Mucosa of rectum (tissue), 2 donors: ENCODE measurements at regions not wholly inside any gene's neighbourhood (a gene's known extent, or its start where the extent isn't known, plus 50 kb on each side); places are given as distances from the start of the nearest gene placed in this dataset.

Experiments
- H3K27ac ChIP-seq, 2 donors: one replicate each; pipeline ENCODE4 v1.7.0; 2013; ENCODE audit warnings: inconsistent platforms in 2 of 2, low read depth in 2 of 2, low read length in 2 of 2
- H3K27me3 ChIP-seq, 2 donors: one replicate each; pipeline ENCODE4 v1.7.0; 2013; ENCODE audit warnings: low read length in 2 of 2; ENCODE audit not compliant: control insufficient read depth in 2 of 2, insufficient read depth in 2 of 2
- H3K36me3 ChIP-seq, 2 donors: one replicate each; pipeline ENCODE4 v1.7.0; 2013; ENCODE audit warnings: low read length in 2 of 2; ENCODE audit not compliant: control insufficient read depth in 2 of 2, insufficient read depth in 2 of 2
- H3K4me1 ChIP-seq, 2 donors: one replicate each; pipeline ENCODE4 v1.7.0; 2013; ENCODE audit warnings: low read length in 2 of 2, mild to moderate bottlenecking in 1 of 2; ENCODE audit not compliant: control insufficient read depth in 2 of 2, insufficient read depth in 2 of 2
- H3K4me3 ChIP-seq, 2 donors: one replicate each; pipeline ENCODE4 v1.7.0; 2013; ENCODE audit warnings: low read length in 2 of 2
- H3K9ac ChIP-seq, 2 donors: one replicate each; pipeline ENCODE4 v1.7.0; 2013; ENCODE audit warnings: low read length in 2 of 2, low read depth in 1 of 2, mild to moderate bottlenecking in 1 of 2
- H3K9me3 ChIP-seq, 2 donors: one replicate each; pipeline ENCODE4 v1.7.0; 2013; ENCODE audit warnings: low read length in 2 of 2; ENCODE audit not compliant: control insufficient read depth in 2 of 2
- donor health status: healthy.
- donor health status: Normal muscosa, but diverticular disease.

DNA sequence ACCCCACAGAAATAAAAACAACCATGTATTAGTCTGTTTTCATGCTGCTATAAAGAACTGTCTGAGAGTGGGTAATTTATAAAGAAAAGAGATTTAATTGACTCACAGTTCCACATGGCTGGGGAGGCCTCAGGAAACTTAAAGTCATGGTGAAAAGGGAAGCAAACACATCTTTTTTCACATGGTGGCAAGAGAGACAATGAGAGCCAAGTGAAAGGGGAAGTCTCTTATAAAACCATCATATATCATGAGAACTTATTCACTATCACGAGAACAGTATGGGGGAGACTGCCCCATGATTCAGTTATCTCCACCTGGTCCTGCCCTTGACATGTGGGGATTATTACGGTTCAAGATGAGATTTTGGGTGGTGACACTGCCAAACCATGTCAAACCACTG is 141.5 kb downstream of the ZMAT3 start:
- no peaks in the 10 kb centered on the region for H3K27me3 ChIP-seq
- H3K9me3 ChIP-seq = peaks cover 0 to 2% of the 10 kb centered on the region in 2 donors
- no peaks in the 10 kb centered on the region for H3K36me3 ChIP-seq
- H3K9ac ChIP-seq = no peak overlapping the region
- H3K4me3 ChIP-seq = no peak overlapping the region
- no peaks in the 10 kb centered on the region for H3K4me1 ChIP-seq
- no peak overlapping the region for H3K27ac ChIP-seq

DNA sequence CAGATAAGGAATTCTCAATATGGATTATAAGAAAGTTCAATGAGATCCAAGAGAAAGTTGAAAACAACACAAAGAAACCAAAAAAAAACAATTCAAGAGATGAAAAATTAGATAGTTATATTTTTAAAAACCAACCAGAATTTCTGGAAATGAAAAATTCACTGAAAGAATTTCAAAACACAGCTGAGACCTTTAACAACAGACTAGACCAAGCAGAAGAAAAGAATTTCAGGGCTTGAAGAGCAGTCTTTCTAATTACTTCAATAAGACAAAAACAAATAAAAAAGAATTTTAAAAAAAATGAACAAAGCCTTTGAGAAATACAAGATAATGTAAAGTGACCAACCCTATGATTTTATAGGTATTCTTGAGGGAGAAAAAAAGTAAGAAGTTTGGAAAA is 155.4 kb downstream of the ZMAT3 start:
- Histone ChIP-seq H3K4me1 (no peaks in the 10 kb centered on the region), H3K36me3 (no peaks in the 10 kb centered on the region), H3K9ac (no peak overlapping the region), H3K27ac (no peak overlapping the region), H3K4me3 (no peak overlapping the region), H3K27me3 (no peaks in the 10 kb centered on the region), H3K9me3 (peaks cover 0 to 2% of the 10 kb centered on the region in 2 donors)

DNA sequence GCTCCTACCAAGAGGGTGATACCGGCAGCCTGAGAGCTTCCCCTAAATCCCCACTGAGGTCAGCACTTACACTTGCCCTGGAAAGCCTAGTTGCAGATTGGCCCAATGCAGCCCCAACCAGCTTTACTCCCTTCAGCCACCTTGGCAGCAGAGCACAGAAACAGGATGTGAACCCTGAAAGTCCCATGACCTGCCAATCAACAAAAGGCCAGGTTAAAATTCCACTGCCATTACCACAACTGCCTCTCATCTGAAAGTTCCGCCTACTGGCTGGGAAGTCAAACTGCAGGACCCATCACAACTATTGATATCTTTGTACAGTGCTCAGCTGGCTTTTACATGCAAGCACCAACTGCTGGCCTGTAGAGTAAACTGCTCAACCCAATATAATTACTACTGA is 156.2 kb downstream of the ZMAT3 start:
- H3K36me3 ChIP-seq = no peaks in the 10 kb centered on the region
- H3K9me3 ChIP-seq = peaks cover 0 to 2% of the 10 kb centered on the region in 2 donors
- H3K4me3 ChIP-seq = no peak overlapping the region
- no peaks in the 10 kb centered on the region for H3K27me3 ChIP-seq
- H3K27ac ChIP-seq = no peak overlapping the region
- no peak overlapping the region for H3K9ac ChIP-seq
- H3K4me1 ChIP-seq = no peaks in the 10 kb centered on the region

DNA sequence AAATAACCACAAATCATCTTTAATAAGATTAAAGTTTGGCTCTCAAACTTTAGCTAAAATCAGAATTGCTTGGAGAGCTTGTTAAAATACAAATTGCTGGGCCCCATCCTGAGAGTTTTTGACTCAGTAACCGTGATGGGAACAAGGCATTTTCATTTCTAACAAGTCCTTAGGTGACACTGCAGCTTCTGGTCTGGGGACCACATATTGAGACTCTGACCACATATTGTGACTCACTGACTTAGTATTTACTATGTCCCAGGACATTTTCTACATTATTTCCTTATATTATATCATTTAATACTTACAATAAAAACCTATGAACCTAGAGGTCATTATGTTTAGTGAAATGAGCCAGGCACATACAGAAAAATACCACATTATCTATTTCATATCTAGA is 164.5 kb downstream of the ZMAT3 start:
- H3K4me3 ChIP-seq = no peak overlapping the region
- no peaks in the 10 kb centered on the region for H3K9me3 ChIP-seq
- H3K36me3 ChIP-seq = no peaks in the 10 kb centered on the region
- no peak overlapping the region for H3K9ac ChIP-seq
- H3K27ac ChIP-seq = no peak overlapping the region
- no peaks in the 10 kb centered on the region for H3K27me3 ChIP-seq
- no peaks in the 10 kb centered on the region for H3K4me1 ChIP-seq

- Histone ChIP-seq H3K9ac (no peak overlapping the region), H3K27ac (no peak overlapping the region), H3K4me1 (no peaks in the 10 kb centered on the region), H3K4me3 (no peak overlapping the region), H3K36me3 (no peaks in the 10 kb centered on the region), H3K9me3 (no peaks in the 10 kb centered on the region), H3K27me3 (no peaks in the 10 kb centered on the region)
Observed at GRCh38 chr3:178901204-178901603, 170.4 kb downstream of the ZMAT3 start.

DNA sequence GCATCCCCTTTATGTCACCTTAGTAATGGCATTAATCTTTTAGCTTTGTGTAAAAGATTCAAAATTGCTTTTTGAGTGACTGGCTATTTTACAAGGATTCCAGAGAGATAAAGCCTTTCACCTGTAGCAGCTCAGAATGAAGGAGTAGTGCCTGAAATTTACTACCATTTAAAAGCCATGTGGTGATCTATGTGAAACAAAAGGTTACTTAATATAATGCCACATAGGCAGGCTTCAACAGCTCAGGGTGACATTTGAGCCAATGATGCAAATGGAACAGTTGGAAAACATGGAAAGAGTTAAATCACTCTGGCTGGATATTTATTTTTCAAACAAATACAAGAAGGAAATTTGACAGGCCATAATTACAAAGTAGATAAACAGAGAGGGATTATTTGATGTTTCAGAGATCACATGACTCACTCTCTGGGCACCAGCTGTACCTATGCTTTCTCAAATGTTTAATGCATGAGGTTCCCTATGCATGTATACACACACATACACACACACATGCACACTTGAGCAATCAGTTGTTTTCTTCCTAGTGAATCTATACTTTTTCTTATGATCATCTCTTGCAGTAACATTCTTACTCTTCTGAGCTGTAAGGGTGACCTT is 171.5 kb downstream of the ZMAT3 start:
- Histone ChIP-seq H3K4me1 (no peaks in the 10 kb centered on the region), H3K27me3 (no peaks in the 10 kb centered on the region), H3K9ac (no peak overlapping the region), H3K36me3 (no peaks in the 10 kb centered on the region), H3K9me3 (no peaks in the 10 kb centered on the region), H3K4me3 (no peak overlapping the region), H3K27ac (no peak overlapping the region)

- H3K27ac ChIP-seq = no peak overlapping the region
- H3K27me3 ChIP-seq = no peaks in the 10 kb centered on the region
Observed at GRCh38 chr3:178895178-178895789, 176.3 kb downstream of the ZMAT3 start.

More at GRCh38 chr3:178895178-178895789, 176.3 kb downstream of the ZMAT3 start:
- Histone ChIP-seq H3K9me3 (no peaks in the 10 kb centered on the region), H3K36me3 (no peaks in the 10 kb centered on the region), H3K4me3 (no peak overlapping the region), H3K4me1 (no peaks in the 10 kb centered on the region), H3K9ac (no peak overlapping the region)
